ENCODE measurements at regions not wholly inside any gene's neighbourhood (a gene's known extent, or its start where the extent isn't known, plus 50 kb on each side); places are given as distances from the start of the nearest gene placed in this dataset.

- TF ChIP-seq CTCF (IDR thresholded peaks at IDR 0.05) (no peak), POLR2AphosphoS5 (IDR thresholded peaks at IDR 0.05) (no peak)
Measured at GRCh38 chr12:93054021-93054420, 124.9 kb upstream of the EEA1 start.

Data from breast epithelium (tissue), 3 donors.